SK-N-SH (cell line): ENCODE measurements at regions not wholly inside any gene's neighbourhood (a gene's known extent, or its start where the extent isn't known, plus 50 kb on each side); places are given as distances from the start of the nearest gene placed in this dataset.

Experiments used
- CTCF ChIA-PET: fragments of 300-600, 350-600 bp; formaldehyde crosslinking; extraction: SDS; loops from one replicate; lab custom pipeline; 2021; lab: Yijun Ruan, JAX
- POLR2A ChIA-PET: fragments of 350-600 bp; sonication (Branson Sonifier 250); formaldehyde crosslinking; extraction: SDS; loops from one replicate; lab custom pipeline; 2020; ENCODE audit warnings: antibody characterized with exemption, inconsistent platforms; lab: Yijun Ruan, JAX
- DNase-seq: peaks from one replicate; pipeline ENCODE4 v3.0.0; 2012
- H2AFZ ChIP-seq: fragments of 200-600 bp; sonication (generic); 2 replicates; pipeline ENCODE4 v1.8.1; 2016; ENCODE audit warnings: antibody characterized with exemption, mild to moderate bottlenecking, low read depth
- H3F3A ChIP-seq: fragments of 200-600 bp; sonication (generic); replicated peaks from 2 replicates; pipeline ENCODE3; 2016; ENCODE audit warnings: antibody characterized with exemption, mild to moderate bottlenecking; ENCODE audit not compliant: insufficient read depth
- H3K27ac ChIP-seq, 2 experiments: fragments of 200-500 bp in 1 of 2; fragments of 200-600 bp in 1 of 2; sonication (Bioruptor generic) in 1 of 2; sonication (generic), shearing (Covaris generic) in 1 of 2; 2 replicates each; pipeline versions ENCODE4 v1.5.1 to v1.6.1; 2014 to 2016; ENCODE audit warnings: low read depth in 2 of 2, inconsistent platforms in 1 of 2, low read length in 1 of 2, mild to moderate bottlenecking in 1 of 2, mixed read lengths in 1 of 2
- H3K27me3 ChIP-seq: fragments of 200-600 bp; sonication (generic), shearing (Covaris generic); 2 replicates; pipeline ENCODE4 v1.6.1; 2016; ENCODE audit warnings: mixed run types; ENCODE audit not compliant: insufficient read depth
- H3K36me3 ChIP-seq, 2 experiments: fragments of 200-500 bp in 1 of 2; fragments of 200-600 bp in 1 of 2; sonication (Bioruptor generic) in 1 of 2; sonication (generic) in 1 of 2; replicated peaks in 1 of 2; 2 replicates each; pipeline versions ENCODE3 to v1.5.1; 2014 to 2016; ENCODE audit warnings: low read length in 1 of 2, mild to moderate bottlenecking in 1 of 2; ENCODE audit not compliant: insufficient read depth in 2 of 2, control insufficient read depth in 1 of 2
- H3K4me1 ChIP-seq, 2 experiments: fragments of 200-500 bp in 1 of 2; fragments of 200-600 bp in 1 of 2; sonication (Bioruptor generic) in 1 of 2; sonication (generic), shearing (Covaris generic) in 1 of 2; 2 replicates each; pipeline versions ENCODE4 v1.5.1 to v1.6.1; 2014 to 2016; ENCODE audit warnings: low read depth in 1 of 2, low read length in 1 of 2, mixed run types in 1 of 2; ENCODE audit not compliant: insufficient read depth in 2 of 2, control insufficient read depth in 1 of 2
- H3K4me2 ChIP-seq: fragments of 200-600 bp; sonication (generic), shearing (Covaris generic); 2 replicates; pipeline ENCODE4 v1.6.1; 2017; ENCODE audit warnings: mixed run types
- H3K4me3 ChIP-seq, 2 experiments: fragments of 200-500 bp in 1 of 2; fragments of 200-600 bp in 1 of 2; sonication (Bioruptor generic) in 1 of 2; sonication (generic), shearing (Covaris generic) in 1 of 2; 2 replicates each; pipeline versions ENCODE4 v1.5.1 to v1.8.1; 2014 to 2016; ENCODE audit warnings: low read depth in 2 of 2, inconsistent platforms in 1 of 2, low read length in 1 of 2, mild to moderate bottlenecking in 1 of 2, mixed read lengths in 1 of 2, moderate library complexity in 1 of 2
- H3K79me2 ChIP-seq: fragments of 200-600 bp; sonication (generic); 2 replicates; pipeline ENCODE4 v1.8.1; 2017; ENCODE audit warnings: mild to moderate bottlenecking; ENCODE audit not compliant: insufficient read depth
- H3K9ac ChIP-seq: fragments of 200-600 bp; sonication (generic); 2 replicates; pipeline ENCODE4 v1.6.1; 2017; ENCODE audit warnings: mixed run types
- H3K9me2 ChIP-seq: fragments of 200-600 bp; sonication (generic); 2 replicates; pipeline ENCODE4 v1.6.1; 2017; ENCODE audit warnings: mixed run types
- H3K9me3 ChIP-seq: fragments of 200-600 bp; sonication (generic); 2 replicates; pipeline ENCODE4 v1.6.1; 2017; ENCODE audit warnings: mixed run types, mild to moderate bottlenecking, moderate library complexity
- H4K20me1 ChIP-seq: fragments of 200-600 bp; sonication (generic); 2 replicates; pipeline ENCODE4 v1.6.1; 2017; ENCODE audit warnings: mild to moderate bottlenecking, mixed run types; ENCODE audit not compliant: insufficient read depth
- SMC3 ChIP-seq: IDR thresholded peaks from 2 replicates; pipeline ENCODE4 v1.6.1; 2012; ENCODE audit warnings: low read depth, low read length, improper control_type of control experiment
- WGBS: methylation state at CpG from one replicate; pipeline ENCODE4 v1.1.6; 2017; ENCODE audit warnings: low lambda C conversion rate; 5-methylcytosine and 5-hydroxymethylcytosine counted together
- TF ChIP-seq, protein P1 (sequence below): IDR thresholded peaks from 2 replicates; pipeline ENCODE4 v1.4.0; 2012; ENCODE audit warnings: low read depth, borderline replicate concordance
- TF ChIP-seq, protein P2 (sequence below): fragments of 150-350 bp; IDR thresholded peaks from 2 replicates; pipeline ENCODE4 v1.6.1; 2016; ENCODE audit warnings: mild to moderate bottlenecking, low read depth, low read length
- TF ChIP-seq, protein P3 (sequence below): fragments of 200-600 bp; sonication (generic); IDR thresholded peaks from 2 replicates; pipeline ENCODE4 v1.6.1; 2017; ENCODE audit warnings: antibody characterized with exemption, mild to moderate bottlenecking, moderate library complexity

DNA sequence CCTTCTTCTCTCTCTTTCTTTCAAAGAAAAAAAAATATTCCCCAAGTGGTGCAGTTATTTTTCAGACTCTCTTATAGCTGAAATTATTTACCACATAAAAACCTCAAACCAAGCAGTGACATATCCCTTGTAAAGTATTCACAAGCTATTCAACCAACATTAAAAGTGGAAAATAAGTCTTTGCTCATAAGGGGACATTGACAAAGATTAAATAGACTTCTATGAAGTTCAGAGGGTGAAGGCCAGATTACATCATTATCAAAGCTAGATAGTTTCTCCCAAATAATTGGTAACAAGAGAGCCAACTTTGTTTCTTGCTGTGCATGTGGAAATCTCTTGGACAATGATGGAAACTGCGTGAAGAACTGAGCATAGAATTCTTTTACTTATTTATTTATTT is 379.8 kb upstream of the RSPO3 start:
- no peaks in the 10 kb centered on the region for H3K27me3 ChIP-seq
- no peaks in the 10 kb centered on the region for H3K9me2 ChIP-seq
- no peak overlapping the region for H3K4me3 ChIP-seq
- no peaks in the 10 kb centered on the region for H3K9me3 ChIP-seq
- H3K79me2 ChIP-seq, result no peaks in the 10 kb centered on the region
- H3F3A ChIP-seq, result no peaks in the 10 kb centered on the region
- no peak overlapping the region for H3K9ac ChIP-seq
- H3K36me3 ChIP-seq, result no peaks in the 10 kb centered on the region
- no peak overlapping the region for H2AFZ ChIP-seq
- TF ChIP-seq, protein P1, sequence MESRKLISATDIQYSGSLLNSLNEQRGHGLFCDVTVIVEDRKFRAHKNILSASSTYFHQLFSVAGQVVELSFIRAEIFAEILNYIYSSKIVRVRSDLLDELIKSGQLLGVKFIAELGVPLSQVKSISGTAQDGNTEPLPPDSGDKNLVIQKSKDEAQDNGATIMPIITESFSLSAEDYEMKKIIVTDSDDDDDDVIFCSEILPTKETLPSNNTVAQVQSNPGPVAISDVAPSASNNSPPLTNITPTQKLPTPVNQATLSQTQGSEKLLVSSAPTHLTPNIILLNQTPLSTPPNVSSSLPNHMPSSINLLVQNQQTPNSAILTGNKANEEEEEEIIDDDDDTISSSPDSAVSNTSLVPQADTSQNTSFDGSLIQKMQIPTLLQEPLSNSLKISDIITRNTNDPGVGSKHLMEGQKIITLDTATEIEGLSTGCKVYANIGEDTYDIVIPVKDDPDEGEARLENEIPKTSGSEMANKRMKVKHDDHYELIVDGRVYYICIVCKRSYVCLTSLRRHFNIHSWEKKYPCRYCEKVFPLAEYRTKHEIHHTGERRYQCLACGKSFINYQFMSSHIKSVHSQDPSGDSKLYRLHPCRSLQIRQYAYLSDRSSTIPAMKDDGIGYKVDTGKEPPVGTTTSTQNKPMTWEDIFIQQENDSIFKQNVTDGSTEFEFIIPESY, result no peak
- TF ChIP-seq, protein P2, sequence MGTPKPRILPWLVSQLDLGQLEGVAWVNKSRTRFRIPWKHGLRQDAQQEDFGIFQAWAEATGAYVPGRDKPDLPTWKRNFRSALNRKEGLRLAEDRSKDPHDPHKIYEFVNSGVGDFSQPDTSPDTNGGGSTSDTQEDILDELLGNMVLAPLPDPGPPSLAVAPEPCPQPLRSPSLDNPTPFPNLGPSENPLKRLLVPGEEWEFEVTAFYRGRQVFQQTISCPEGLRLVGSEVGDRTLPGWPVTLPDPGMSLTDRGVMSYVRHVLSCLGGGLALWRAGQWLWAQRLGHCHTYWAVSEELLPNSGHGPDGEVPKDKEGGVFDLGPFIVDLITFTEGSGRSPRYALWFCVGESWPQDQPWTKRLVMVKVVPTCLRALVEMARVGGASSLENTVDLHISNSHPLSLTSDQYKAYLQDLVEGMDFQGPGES, result no peak
- H3K4me1 ChIP-seq, result no peaks in the 10 kb centered on the region
- CTCF ChIA-PET, result no interaction called here
- POLR2A ChIA-PET, result no interaction called here
- WGBS, result 18% methylated on average over 1 of the region's 1 CpG
- no peaks in the 10 kb centered on the region for H4K20me1 ChIP-seq
- H3K27ac ChIP-seq, result no peak overlapping the region
- no peak overlapping the region for H3K4me2 ChIP-seq
- DNase-seq, result no peak

DNA sequence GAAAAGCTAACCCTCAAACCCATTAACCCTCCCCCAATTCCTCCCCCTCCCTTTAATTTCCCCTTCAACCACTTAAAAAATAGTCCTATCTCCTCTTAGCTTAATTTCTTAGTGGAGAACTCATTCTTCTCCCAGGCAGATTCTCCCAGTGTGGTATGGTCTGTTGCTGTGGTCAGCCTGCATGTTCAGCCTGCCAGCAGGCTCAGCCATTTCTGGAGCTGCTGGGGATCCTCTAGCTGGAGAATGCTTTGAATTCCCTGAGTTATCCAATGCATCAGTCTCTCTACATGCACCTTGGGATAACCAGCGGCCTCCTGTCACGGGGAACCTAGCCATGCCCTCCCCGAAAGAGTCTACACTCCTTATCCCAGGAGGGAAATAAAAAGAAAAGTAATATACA is 375.4 kb upstream of the RSPO3 start:
- H3K36me3 ChIP-seq, result no peaks in the 10 kb centered on the region
- no peak overlapping the region for H2AFZ ChIP-seq
- H3K27me3 ChIP-seq, result no peaks in the 10 kb centered on the region
- H4K20me1 ChIP-seq, result no peaks in the 10 kb centered on the region
- no peaks in the 10 kb centered on the region for H3K9me3 ChIP-seq
- TF ChIP-seq, protein P3, sequence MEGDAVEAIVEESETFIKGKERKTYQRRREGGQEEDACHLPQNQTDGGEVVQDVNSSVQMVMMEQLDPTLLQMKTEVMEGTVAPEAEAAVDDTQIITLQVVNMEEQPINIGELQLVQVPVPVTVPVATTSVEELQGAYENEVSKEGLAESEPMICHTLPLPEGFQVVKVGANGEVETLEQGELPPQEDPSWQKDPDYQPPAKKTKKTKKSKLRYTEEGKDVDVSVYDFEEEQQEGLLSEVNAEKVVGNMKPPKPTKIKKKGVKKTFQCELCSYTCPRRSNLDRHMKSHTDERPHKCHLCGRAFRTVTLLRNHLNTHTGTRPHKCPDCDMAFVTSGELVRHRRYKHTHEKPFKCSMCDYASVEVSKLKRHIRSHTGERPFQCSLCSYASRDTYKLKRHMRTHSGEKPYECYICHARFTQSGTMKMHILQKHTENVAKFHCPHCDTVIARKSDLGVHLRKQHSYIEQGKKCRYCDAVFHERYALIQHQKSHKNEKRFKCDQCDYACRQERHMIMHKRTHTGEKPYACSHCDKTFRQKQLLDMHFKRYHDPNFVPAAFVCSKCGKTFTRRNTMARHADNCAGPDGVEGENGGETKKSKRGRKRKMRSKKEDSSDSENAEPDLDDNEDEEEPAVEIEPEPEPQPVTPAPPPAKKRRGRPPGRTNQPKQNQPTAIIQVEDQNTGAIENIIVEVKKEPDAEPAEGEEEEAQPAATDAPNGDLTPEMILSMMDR, result no peak
- TF ChIP-seq SMC3, result no peak
- 11% methylated on average over 3 of the region's 3 CpGs for WGBS
- H3K27ac ChIP-seq, result no peak overlapping the region
- no peaks in the 10 kb centered on the region for H3F3A ChIP-seq
- no peak overlapping the region for H3K9ac ChIP-seq
- no peaks in the 10 kb centered on the region for H3K4me1 ChIP-seq
- H3K4me2 ChIP-seq, result no peak overlapping the region
- no peaks in the 10 kb centered on the region for H3K79me2 ChIP-seq
- no peaks in the 10 kb centered on the region for H3K9me2 ChIP-seq
- ChIA-PET POLR2A (no interaction called here), CTCF (interaction anchor here (0.8 kb wide), 1 partner anchor 10 kb away, joined by 3 read pairs; no protein-coding TSS in a partner anchor)
- DNase-seq, result no peak
- no peak overlapping the region for H3K4me3 ChIP-seq
